CD4-positive, alpha-beta T cell treated with Interleukin-10 for 1 hour (primary cell): ENCODE measurements at regions not wholly inside any gene's neighbourhood (a gene's known extent, or its start where the extent isn't known, plus 50 kb on each side); places are given as distances from the start of the nearest gene placed in this dataset.
"Not testable (repeated sequence)": the region's sequence is repeated elsewhere in the genome, so short reads cannot be mapped to it uniquely, and the experiment has no call there.

Source experiments
- DNase-seq: peaks from one replicate; pipeline ENCODE4 v3.0.0-alpha.2; 2020

DNA sequence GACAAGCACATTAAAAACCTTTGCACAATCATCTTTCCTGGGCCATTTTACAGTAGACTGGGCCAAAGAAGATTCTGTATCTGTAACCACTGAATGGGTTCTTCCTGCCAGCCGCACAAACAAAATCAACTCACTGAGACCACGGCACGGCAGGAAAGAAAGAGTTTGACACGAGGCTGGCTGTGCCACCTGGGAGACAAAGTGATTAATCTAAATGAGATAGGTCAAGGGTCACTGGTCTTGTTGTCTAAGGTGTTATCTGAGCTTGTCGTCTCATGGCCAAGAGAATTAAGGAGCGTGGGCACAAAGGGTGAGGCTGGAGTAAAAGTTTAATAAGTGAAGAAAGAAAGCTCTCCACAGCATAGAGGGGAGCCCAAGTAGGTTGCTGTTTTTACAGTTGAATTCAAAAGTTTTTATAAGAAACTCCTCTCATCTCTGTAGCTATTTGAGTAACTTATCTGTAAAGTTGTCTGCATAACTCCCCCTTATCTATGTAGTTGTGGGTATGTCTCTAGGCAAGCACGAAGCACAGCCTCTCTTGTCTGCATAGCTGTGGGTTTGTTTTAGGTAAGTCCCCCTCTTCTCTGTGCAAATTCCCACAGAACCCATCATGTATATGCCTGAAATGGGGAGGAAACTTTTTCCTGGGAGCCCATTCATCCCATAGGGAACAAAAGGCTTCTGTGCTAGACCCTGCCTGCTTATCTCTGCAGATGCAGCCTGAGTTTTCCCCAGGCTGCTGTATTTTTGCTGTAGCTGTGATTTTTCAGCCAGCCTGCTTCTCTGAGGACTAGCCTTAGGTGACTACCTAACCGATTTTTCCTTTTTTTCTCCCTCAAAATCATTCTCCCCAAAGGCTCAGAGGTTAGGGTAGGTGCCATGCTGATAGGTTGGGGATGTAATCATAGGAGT, 1314.6 kb upstream of the TMEM132C start:
- no peak for DNase-seq

DNA sequence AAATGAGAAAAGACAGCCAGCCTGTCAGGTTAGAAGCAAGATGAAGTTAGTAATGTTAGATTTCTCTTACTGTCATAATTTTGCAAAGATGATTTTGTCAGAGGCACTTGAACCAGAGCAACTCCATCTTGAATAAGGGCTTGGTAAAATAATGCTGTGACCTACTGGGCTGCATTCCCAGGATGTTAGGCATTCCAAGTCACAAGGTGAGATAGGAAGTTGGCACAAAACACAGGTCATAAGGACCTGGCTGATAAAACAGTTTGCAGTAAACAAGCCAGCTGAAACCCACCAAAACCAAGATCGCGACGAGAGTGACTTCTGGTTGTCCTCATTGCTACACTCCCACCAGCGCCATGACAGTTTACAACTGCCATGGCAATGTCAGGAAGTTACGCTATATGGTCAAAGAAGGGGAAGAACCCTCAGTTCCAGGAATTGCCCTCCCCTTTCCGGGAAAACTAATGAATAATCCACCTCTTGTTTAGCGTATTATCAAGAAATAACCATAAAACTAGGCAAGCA, 1313.5 kb upstream of the TMEM132C start:
- DNase-seq, result no peak

DNA sequence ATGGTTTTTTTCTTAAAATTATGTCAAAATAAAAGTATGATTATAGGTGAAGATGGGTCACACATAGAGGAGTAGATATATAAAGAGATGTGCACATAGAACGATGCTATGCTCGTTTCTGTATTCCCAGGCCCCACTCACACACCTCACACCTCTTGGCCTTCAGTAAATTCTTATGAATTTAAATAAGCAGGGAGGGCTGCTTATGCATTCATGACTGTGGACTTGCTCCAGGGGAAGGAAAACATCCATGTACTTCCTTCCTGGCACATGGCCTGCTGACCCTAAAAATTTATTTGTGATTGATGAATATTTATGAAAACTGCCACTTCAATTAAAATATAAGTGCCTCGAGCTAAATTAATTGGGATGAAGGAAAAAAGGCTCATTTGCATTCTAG, 1306.7 kb upstream of the TMEM132C start:
- no peak for DNase-seq

DNA sequence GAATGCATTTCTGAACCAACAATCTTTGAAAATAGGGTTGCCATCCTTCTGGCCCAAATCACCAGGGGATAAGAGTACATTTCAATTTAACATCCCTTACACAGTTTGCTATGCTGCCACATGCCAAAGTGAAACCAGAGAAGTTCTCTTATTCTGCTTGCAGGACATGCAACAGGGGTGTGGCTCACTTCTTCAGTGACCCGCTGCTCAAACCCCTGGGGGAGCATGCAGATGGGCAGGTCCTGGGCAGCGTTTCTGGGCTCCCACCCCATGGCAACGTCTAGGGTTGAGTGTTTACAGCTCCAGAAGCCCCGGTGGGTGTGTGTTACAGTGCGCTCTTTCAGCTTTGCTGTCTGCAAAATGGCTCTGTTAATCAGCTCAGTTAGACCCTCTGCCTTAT, 1306.3 kb upstream of the TMEM132C start:
- DNase-seq, result no peak

DNA sequence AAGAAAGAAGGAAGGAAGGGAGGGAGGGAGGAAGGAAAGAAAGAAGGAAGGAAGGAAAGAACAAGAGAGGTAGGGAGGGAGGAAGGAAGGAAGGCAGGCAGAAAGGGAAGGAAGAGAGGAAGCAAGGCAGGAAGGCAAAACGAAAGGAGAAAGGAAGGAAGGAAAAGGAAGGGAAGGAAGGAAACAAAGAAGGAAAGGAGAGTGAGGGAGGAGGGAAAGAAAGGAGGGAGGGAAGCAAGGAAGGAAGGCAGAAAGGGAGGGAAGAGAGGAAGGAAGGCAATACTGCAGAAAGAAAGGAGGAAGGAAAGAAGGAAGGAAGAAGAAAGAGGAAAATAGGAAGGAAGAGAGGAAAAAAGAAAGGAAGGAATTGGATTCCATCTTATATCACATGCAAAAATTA, 1303.1 kb upstream of the TMEM132C start:
- DNase-seq, result no peak

DNA sequence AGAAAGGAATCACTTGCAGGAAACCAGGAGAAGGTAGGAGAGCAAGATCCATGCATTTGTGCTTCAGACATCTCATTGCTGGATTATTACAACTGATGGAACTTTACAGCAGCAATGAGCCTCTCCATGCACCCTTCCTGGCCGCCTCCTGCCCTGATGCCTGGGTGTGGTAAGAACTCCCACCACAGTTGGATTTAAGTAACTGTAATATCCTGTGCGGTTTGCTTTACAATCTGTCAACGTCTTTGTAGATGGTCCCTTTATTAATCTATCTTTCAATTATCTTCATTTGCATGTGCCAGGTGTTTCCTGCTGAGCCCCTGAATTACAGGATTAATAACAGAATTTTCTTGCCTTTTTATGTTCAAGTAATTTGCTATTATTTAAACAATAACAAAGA, 1300.5 kb upstream of the TMEM132C start:
- no peak for DNase-seq

DNA sequence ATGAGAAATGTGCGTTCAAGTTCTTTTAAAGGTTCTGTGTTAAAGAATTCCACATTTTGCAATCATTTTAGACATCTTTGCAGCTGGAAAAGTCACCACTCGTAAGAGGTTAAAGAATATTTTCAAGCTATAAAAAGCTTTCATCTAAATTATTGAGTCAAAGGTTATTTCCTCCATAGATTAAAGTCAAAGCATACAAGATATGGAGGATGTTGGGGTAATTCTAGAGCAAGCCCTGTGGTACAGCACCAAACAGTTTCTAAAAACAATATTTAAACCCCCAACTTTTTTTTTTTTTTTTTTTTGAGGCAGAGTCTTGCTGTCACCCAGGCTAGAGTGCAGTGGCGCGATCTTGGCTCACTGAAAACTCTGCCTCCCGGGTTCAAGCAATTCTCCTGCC, 1299.8 kb upstream of the TMEM132C start:
- DNase-seq, result no peak

DNA sequence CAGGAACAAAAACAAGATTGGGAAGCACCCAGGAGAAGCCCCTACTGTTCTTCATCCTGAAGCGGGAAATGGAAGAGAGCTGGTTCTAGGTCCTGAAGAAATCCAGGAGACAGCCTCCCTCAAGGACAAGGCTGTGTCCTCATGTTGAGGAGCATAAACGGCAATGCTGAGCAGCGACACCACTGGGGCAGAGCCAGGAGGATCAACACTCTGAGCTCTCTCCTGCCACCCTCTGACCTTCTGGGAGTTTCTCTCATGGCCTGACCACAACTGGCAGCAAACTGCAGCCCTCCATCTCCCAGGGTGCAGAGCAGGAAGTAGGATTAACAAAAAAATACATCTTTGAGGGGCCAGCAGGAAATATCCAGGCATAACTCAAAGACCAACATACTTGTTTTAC, 1292.2 kb upstream of the TMEM132C start:
- no peak for DNase-seq

DNA sequence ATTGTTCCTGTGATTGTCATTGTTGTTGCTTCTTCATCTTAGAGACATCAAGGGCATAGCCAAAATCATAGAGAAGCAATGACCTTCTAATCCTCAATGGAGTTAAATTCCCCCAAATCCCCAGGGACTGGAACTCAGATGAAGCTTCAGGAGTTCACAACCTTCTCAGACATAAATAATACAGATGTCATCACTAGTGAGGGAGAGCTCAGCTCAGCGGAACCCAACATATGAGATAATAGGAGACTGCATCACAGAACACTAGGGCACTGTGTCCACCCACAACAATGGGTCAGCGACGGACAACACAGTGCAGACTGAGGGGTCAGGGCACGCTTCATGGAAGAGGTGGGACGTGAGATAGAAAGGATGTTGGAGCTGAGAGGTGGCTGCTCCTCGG, 1290.4 kb upstream of the TMEM132C start:
- DNase-seq, result no peak

DNA sequence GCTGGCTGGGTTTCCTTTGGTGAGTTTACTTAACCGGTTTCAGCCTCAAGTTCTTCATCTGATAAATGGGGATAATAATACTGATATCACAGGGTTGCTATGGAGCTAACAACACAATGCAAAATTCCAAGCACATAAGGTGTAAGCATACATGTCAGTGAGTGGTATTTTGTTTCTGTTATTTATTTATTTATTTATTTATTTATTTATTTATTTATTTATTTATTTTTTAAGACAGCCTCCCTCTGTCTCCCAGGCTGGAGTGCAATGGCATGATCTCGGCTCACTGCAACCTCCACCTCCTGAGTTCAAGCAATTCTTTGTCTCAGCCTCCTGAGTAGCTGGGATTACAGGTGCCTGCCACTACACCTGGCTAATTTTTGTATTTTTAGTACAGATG, 1287.4 kb upstream of the TMEM132C start:
- not testable (repeated sequence) for DNase-seq

DNA sequence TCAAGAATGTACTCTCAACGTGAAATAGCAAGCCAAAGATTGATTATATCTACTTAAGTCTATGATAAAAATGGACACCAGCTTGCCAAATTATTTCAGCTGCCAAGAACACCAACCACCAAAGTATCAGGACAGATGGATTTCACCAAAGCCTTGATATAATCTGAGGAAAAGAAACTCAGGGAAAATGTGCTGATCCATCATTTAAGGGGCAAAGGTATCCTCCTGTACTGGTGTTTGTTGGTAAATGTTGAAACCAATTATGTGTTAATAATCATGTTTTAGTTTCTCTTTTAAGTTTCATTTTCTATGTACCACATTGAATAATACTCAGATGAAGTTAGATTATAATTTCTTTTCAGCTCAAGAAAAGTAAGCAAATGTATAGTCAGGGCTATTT, 1284.3 kb upstream of the TMEM132C start:
- DNase-seq, result no peak

DNA sequence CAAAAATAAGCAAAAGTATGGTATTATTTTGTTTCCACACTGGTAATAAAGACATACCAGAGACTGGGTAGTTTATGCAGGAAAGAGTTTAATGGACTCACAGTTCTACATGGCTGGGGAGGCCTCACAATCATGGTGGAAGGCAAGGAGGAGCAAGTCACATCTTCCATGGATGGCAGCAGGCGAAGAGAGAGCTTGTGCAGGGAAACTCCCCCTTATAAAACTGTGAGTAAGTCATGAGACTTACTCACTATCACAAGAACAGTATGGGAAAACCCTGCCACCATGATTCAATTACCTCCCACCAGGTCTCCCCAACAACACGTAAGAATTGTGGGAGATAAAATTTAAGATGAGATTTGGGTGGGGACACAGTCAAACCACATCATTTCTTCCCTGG, 1283.2 kb upstream of the TMEM132C start:
- not testable (repeated sequence) for DNase-seq

DNA sequence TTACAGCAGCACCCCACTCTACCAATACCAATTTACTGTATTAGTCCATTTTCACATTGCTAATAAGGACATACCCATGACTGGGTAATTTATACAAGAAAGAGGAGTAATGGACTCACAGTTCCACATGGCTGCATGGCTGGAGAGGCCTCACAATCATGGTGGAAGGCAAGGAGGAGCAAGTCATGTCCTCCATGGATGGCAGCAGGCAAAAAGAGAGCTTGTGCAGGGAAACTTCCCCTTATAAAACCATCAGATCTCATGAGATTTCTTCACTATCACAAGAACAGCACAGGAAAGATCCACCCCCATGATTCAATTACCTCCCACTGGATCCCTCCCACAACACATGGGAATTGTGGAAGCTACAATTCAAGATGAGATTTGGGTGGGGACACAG, 1281.3 kb upstream of the TMEM132C start:
- not testable (repeated sequence) for DNase-seq

DNA sequence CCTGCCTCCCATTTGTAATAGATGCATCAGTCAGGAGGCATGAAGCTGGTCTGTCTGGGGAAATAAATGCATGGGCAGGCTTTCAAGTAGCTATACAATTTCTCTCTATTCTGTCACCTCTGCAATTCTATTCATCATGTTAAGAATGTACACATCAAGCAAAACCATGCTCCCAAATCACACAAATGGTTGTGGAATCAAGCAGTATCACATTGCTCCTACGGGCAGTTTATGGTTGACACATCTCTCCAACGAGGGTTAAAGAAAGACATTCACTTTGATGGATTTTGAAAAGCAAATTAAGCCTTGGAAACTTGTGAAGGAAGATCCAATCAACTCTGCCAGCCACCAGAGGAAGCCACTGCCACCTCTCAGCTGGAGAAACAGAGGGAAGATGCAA, 1277.4 kb upstream of the TMEM132C start:
- DNase-seq, result no peak

DNA sequence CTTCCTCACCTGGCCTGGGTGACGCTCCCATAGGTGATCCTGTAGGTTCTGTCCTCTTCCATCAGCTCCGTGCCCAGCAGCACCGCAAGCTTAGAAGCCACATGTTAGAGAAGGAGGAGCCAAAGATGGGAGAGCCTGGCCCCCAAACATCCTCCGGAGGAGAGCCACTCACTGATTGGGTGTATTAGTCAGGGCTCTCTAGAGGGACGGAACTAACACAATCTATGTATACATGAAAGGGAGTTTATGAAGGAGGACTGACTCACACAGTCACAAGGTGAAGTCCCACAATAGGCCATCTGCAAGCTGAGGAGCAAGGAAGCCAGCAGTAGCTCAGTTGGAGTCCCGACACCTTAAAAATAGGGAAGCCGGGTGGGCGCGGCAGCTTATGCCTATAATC, 1273.1 kb upstream of the TMEM132C start:
- DNase-seq, result no peak

DNA sequence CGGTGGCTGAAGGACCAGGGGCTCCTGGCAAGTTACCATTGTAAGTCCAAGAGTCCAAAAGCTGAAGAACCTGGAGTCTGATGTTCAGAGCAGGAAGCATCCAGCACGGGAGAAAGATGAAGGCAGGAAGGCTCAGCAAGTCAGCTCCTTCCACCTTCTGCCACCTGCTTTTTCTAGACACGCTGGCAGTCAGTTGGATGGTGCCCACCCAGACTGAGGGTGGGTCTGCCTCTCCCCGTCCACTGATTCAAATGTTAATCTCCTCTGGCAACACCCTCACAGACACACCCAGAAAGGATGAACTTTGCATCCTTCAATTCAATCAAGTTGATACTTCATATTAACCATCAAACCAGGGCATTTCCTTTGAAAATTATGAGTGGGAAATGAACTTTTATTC, 1272.4 kb upstream of the TMEM132C start:
- no peak for DNase-seq

DNA sequence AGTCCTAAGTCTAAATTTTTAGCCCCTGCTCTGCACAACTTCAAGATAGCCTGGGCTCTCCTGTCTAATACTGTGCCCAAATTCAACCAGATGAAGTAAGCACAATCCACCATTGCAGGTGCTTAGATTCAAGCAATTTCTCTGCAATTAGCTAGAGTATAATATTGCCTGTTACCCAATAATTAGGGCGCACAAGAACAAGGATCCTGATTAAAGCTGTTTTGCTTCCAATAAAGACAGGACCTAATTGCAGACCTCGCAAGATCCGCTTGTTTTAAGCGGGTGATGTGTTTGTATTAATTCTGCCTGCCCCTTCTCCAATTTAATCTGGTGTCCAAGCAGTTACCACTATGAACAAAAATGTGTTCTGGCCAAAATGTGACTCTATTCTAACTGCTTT, 1268.9 kb upstream of the TMEM132C start:
- DNase-seq, result no peak

DNA sequence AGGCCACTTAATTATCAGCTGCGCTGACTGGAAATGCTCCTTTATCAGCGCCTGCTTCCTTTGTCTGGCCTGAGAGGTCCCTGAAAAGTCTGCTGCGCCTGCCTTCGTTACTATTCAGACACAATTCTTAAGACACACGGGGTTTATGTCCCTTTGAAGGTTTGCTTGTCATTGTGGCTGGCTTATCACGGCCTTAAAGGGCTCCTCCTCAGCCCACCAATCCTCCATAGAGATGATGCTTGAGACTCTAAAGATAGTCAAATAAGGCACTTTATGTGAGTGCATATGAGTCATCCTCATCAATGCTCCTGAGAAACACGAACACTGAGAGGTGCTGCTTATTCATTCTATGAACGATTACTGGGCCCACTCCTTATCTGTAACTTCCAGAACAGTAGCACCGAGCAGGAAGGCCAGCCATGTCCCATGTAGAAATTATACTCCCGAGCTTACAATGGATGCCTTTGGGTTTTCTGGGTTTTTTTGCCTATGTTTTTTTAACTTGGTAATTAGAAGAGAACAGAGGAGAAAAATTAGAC, 1268.2 kb upstream of the TMEM132C start:
- DNase-seq, result no peak

DNA sequence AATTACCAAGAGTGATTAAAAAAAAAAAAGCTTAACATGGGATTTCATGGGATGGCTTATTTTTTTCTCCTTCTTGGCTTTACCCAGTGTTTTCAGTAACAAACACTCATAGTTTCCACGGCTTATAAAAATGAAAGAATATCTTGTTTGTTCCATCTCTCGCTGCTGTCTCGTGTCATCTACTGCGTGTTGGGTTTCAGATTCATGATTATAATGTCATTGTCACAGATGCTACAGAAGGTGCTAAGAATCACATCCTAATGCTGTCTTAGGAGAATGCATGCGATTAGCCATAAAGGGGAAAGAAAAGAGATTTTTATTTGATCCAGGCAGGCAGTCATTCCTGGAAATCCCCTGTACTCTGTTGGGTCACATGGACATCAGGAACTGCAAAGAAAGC, 1267.6 kb upstream of the TMEM132C start:
- DNase-seq, result no peak

DNA sequence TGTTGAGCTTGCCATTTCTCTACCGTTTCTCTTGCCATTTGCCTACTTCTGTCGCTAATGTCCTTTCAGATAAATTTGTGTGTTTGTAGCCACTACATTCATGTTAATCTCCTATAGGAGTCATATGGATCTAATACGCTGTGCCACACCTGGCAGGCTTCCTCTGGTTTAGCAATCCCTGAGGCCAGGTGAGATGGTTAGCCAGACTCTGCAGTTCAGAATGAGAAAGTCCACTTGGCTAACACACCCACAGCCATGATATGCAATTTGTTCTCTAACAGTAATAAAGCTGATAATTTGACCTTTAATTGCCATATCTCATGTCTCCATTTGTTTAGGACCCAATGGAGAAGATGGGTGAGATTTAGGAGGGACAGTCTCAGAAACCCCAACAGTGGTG, 1261.6 kb upstream of the TMEM132C start:
- no peak for DNase-seq

DNA sequence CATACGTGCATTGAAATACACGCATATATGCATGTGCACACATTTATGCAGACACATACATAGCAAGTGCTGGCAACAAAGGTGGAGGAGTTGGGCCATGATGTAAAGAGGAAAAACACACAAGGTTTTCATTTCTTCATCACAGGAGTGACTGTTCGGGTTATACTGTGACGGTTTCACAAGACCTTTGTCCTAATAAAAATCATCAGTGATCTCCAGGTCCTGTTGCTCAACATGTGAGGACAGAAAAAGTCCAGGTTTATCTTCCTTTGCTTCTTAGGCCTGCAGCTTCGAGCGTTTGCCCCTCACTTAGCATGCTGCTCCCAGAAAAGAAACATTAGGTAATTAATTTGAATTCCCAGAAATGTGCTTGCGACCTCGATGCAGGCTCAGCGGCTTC, 1260.0 kb upstream of the TMEM132C start:
- DNase-seq, result no peak

DNA sequence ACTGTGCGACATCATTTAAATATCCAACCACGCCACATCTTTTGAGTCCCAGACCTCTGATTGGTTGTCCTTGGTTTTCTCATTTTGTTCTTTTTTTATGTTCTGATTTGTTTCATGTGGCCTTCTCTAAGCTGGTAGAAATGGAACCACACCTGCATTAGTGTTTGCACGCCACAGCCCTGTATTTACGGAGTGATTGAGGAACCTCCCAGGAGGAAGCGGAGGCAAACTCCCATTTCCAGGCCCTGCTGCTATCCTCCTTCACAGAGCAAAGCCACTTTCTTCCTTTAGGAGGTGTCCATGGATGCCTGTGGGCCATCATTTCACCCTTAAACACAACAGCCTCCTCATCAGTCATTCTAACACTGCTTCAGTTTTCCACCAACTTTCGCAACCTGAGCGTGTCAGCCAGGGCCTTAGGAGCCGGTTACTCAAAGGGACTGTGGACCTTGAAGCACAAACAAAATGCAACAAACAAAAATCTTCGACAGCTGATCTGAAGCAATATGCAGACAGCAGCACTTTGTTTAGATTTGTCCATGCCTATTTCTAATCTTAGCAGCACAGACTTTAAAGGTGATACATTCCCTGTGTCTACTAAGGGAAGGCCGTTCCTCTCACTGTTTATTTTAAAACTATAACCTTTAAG, 1258.1 kb upstream of the TMEM132C start:
- DNase-seq, result no peak

DNA sequence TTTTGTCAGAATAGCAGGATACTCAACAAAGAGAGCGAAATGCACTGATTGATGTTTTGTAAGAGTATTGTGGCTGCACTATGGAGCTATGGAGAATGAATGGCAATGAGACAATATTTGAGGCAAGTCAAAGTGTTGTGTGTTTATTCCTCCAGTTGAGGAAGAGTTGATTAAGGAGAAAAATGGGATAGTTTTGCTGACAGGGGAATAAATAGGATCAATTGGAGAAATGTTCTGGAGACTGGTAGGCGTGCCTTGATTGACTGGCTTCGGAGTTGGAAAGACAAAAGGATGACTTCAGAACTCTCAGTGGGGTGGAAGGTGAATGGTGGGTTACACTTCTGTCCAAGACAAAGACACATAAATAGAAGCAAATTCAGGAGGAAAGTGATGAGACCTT, 1254.9 kb upstream of the TMEM132C start:
- DNase-seq, result no peak

DNA sequence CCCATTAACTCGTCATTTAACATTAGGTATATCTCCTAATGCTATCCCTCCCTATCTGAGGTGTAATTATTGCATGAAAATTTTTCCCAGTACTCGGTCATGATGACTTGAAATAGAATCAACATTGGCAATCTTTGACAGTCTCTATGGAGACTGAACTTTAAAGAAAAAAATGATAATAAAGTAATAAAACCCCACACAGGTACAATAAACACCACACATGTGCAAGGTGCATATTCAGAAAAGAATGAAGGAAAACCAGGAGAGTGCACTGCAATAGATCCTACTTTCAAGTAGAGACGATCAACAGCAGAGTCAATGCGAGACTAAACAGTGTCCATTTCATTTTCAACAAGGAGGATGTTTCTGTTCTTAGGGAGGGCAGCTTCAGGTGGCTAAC, 1253.8 kb upstream of the TMEM132C start:
- no peak for DNase-seq
